A204.1 (cell line): ENCODE measurements at regions not wholly inside any gene's neighbourhood (a gene's known extent, or its start where the extent isn't known, plus 50 kb on each side); places are given as distances from the start of the nearest gene placed in this dataset.

Source experiments
- FAIRE-seq: peaks from 2 replicates; lab custom pipeline; 2012; peaks lifted over from hg19 to GRCh38; lab: Jason Lieb, UNC

- FAIRE-seq, result no peak
Measured at GRCh38 chr6:138609801-138610430, 110.6 kb upstream of the NHSL1 start.

- FAIRE-seq, result no peak
Measured at GRCh38 chr6:138610816-138611215, 111.5 kb upstream of the NHSL1 start.

GRCh38 chr6:138614151-138614550, 114.9 kb upstream of the NHSL1 start:
- FAIRE-seq, result no peak

- FAIRE-seq, result no peak
Measured at GRCh38 chr6:138618168-138618567, 118.9 kb upstream of the NHSL1 start.

GRCh38 chr6:138620630-138621029, 121.3 kb upstream of the NHSL1 start:
- FAIRE-seq, result no peak

- FAIRE-seq, result no peak
Measured at GRCh38 chr6:138622967-138623366, 123.7 kb upstream of the NHSL1 start.

- FAIRE-seq, result no peak
Measured at GRCh38 chr6:138631566-138631965, 132.3 kb upstream of the NHSL1 start.

- peak; percentile 30 for FAIRE-seq
Measured at GRCh38 chr6:138637822-138638221, 135.7 kb upstream of the CCDC28A start.

- FAIRE-seq, result no peak
Measured at GRCh38 chr6:138638604-138639003, 135.0 kb upstream of the CCDC28A start.

GRCh38 chr6:138640028-138640427, 133.5 kb upstream of the CCDC28A start:
- no peak for FAIRE-seq

GRCh38 chr6:138643210-138643609, 130.4 kb upstream of the CCDC28A start:
- no peak for FAIRE-seq

- FAIRE-seq, result peak; percentile 23
Measured at GRCh38 chr6:138645976-138646640, 127.5 kb upstream of the CCDC28A start.

- FAIRE-seq, result peak; percentile 99
Measured at GRCh38 chr6:138647006-138647405, 126.6 kb upstream of the CCDC28A start.

- peak; percentile 27 for FAIRE-seq
Measured at GRCh38 chr6:138648127-138648526, 125.4 kb upstream of the CCDC28A start.

- no peak for FAIRE-seq
Measured at GRCh38 chr6:138651491-138651890, 122.1 kb upstream of the CCDC28A start.

- no peak for FAIRE-seq
Measured at GRCh38 chr6:138652824-138653223, 120.7 kb upstream of the CCDC28A start.

GRCh38 chr6:138653435-138653834, 120.1 kb upstream of the CCDC28A start:
- FAIRE-seq, result peak; percentile 79

- peak; percentile 58 for FAIRE-seq
Measured at GRCh38 chr6:138654715-138655634, 118.6 kb upstream of the CCDC28A start.

GRCh38 chr6:138655828-138656227, 117.7 kb upstream of the CCDC28A start:
- FAIRE-seq, result no peak

GRCh38 chr6:138656364-138657064, 117.1 kb upstream of the CCDC28A start:
- FAIRE-seq, result no peak

GRCh38 chr6:138657065-138657425, 116.5 kb upstream of the CCDC28A start:
- peak; percentile 96 for FAIRE-seq

- FAIRE-seq, result no peak
Measured at GRCh38 chr6:138659998-138660397, 113.6 kb upstream of the CCDC28A start.
